Activated CD4-positive, alpha-beta T cell treated with anti-CD3 and anti-CD28 coated beads for 1 hour (primary cell): ENCODE measurements at regions not wholly inside any gene's neighbourhood (a gene's known extent, or its start where the extent isn't known, plus 50 kb on each side); places are given as distances from the start of the nearest gene placed in this dataset.
"Not testable (repeated sequence)": the region's sequence is repeated elsewhere in the genome, so short reads cannot be mapped to it uniquely, and the experiment has no call there.

Experiments used
- DNase-seq: peaks from one replicate; pipeline ENCODE4 v3.0.0-alpha.2; 2020

GRCh38 chr10:123270806-123271205 lies 116.6 kb downstream of the BUB3 start:
- no peak for DNase-seq

GRCh38 chr10:123272171-123272570 lies 118.0 kb downstream of the BUB3 start:
- no peak for DNase-seq

GRCh38 chr10:123274306-123275135 lies 120.3 kb downstream of the BUB3 start:
- no peak for DNase-seq

- no peak for DNase-seq
Observed at GRCh38 chr10:123275136-123275564, 120.9 kb downstream of the BUB3 start.

- DNase-seq: no peak
Observed at GRCh38 chr10:123278445-123278844, 124.2 kb downstream of the BUB3 start.

GRCh38 chr10:123283371-123283770 lies 129.2 kb downstream of the BUB3 start:
- DNase-seq: not testable (repeated sequence)

GRCh38 chr10:123284022-123284421 lies 129.8 kb downstream of the BUB3 start:
- no peak for DNase-seq

GRCh38 chr10:123287594-123288247 lies 133.5 kb downstream of the BUB3 start:
- DNase-seq: no peak

GRCh38 chr10:123289432-123289831 lies 135.2 kb downstream of the BUB3 start:
- no peak for DNase-seq

GRCh38 chr10:123294109-123294508 lies 139.9 kb downstream of the BUB3 start:
- no peak for DNase-seq

GRCh38 chr10:123294886-123295285 lies 140.7 kb downstream of the BUB3 start:
- DNase-seq: no peak

- no peak for DNase-seq
Observed at GRCh38 chr10:123295644-123296043, 141.4 kb downstream of the BUB3 start.

GRCh38 chr10:123297175-123297574 lies 143.0 kb downstream of the BUB3 start:
- no peak for DNase-seq

GRCh38 chr10:123298583-123298982 lies 144.4 kb downstream of the BUB3 start:
- no peak for DNase-seq

GRCh38 chr10:123299598-123299997 lies 145.4 kb downstream of the BUB3 start:
- DNase-seq: no peak

- DNase-seq: no peak
Observed at GRCh38 chr10:123301077-123301857, 147.1 kb downstream of the BUB3 start.

- DNase-seq: no peak
Observed at GRCh38 chr10:123303581-123304337, 149.6 kb downstream of the BUB3 start.

GRCh38 chr10:123305671-123306070 lies 151.5 kb downstream of the BUB3 start:
- no peak for DNase-seq

GRCh38 chr10:123306290-123306689 lies 152.1 kb downstream of the BUB3 start:
- no peak for DNase-seq

GRCh38 chr10:123309731-123310130 lies 155.5 kb downstream of the BUB3 start:
- DNase-seq: no peak

- DNase-seq: no peak
Observed at GRCh38 chr10:123316776-123317175, 162.6 kb downstream of the BUB3 start.

GRCh38 chr10:123318516-123318915 lies 164.3 kb downstream of the BUB3 start:
- no peak for DNase-seq

- no peak for DNase-seq
Observed at GRCh38 chr10:123320091-123320490, 165.9 kb downstream of the BUB3 start.
